ENCODE measurements at regions not wholly inside any gene's neighbourhood (a gene's known extent, or its start where the extent isn't known, plus 50 kb on each side); places are given as distances from the start of the nearest gene placed in this dataset.

DNA sequence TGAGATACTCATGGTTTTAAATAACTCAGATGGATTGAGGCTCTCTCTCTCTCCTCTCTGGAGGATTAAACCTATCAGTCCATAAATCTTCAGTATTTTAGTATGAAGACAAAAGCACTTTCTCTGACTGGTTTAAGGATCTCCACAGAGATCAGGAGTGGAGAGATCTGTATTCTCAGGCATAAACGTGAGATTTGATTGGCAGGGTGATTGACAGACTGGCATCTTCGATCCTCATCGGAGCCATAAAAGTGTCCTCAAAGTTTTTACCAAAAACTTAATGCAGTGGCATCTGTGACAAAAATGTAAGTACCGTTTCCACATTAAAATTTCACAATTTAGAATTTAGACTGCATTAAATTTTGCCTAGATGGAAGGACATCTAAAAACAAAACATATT, 870.1 kb downstream of the KCNJ2 start:
- TF ChIP-seq, protein P1, sequence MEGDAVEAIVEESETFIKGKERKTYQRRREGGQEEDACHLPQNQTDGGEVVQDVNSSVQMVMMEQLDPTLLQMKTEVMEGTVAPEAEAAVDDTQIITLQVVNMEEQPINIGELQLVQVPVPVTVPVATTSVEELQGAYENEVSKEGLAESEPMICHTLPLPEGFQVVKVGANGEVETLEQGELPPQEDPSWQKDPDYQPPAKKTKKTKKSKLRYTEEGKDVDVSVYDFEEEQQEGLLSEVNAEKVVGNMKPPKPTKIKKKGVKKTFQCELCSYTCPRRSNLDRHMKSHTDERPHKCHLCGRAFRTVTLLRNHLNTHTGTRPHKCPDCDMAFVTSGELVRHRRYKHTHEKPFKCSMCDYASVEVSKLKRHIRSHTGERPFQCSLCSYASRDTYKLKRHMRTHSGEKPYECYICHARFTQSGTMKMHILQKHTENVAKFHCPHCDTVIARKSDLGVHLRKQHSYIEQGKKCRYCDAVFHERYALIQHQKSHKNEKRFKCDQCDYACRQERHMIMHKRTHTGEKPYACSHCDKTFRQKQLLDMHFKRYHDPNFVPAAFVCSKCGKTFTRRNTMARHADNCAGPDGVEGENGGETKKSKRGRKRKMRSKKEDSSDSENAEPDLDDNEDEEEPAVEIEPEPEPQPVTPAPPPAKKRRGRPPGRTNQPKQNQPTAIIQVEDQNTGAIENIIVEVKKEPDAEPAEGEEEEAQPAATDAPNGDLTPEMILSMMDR (IDR thresholded peaks at IDR 0.05): no peak
- no peak for TF ChIP-seq EP300 (IDR thresholded peaks at IDR 0.05)
